ENCODE measurements at regions not wholly inside any gene's neighbourhood (a gene's known extent, or its start where the extent isn't known, plus 50 kb on each side); places are given as distances from the start of the nearest gene placed in this dataset.

GRCh38 chr10:47063858-47064257 is 152.6 kb downstream of the PTPN20 start:
- Histone ChIP-seq H3K27me3 (replicated peaks; ENCODE audit: insufficient read depth, low read length) (no peaks in the 10 kb centered on the region), H3K9ac (ENCODE audit: low read length) (no peak overlapping the region), H3K79me2 (ENCODE audit: low read length) (no peaks in the 10 kb centered on the region), H3K27ac (ENCODE audit: low read length) (no peak overlapping the region), H3K4me1 (ENCODE audit: low read length) (no peaks in the 10 kb centered on the region), H2AFZ (ENCODE audit: low read length) (no peak overlapping the region), H3K36me3 (replicated peaks; ENCODE audit: insufficient read depth, low read length) (no peaks in the 10 kb centered on the region), H3K4me3 (ENCODE audit: low read length) (no peak overlapping the region), H3K9me3 (replicated peaks; ENCODE audit: insufficient read depth, low read length) (no peaks in the 10 kb centered on the region), H3F3A (ENCODE audit: insufficient read depth, low read length) (no peaks in the 10 kb centered on the region), H3K4me2 (ENCODE audit: low read depth, low read length) (no peak overlapping the region), H3K9me2 (replicated peaks; ENCODE audit: insufficient read depth, low read length) (no peaks in the 10 kb centered on the region), H4K20me1 (ENCODE audit: insufficient read depth, low read length) (no peaks in the 10 kb centered on the region)
- no peak for DNase-seq
- no peak for TF ChIP-seq EZH2 (optimal IDR thresholded peaks at IDR 0.05; ENCODE audit: low read depth, low read length)
- TF ChIP-seq EZH2phosphoT487 (IDR thresholded peaks at IDR 0.05; ENCODE audit: low read length) = no peak
- TF ChIP-seq CTCF (IDR thresholded peaks at IDR 0.05; ENCODE audit: low read length) = no peak

- Histone ChIP-seq H3K9me3 (replicated peaks; ENCODE audit: insufficient read depth, low read length) (no peaks in the 10 kb centered on the region), H3K27ac (ENCODE audit: low read length) (no peak overlapping the region), H3F3A (ENCODE audit: insufficient read depth, low read length) (no peaks in the 10 kb centered on the region), H3K27me3 (replicated peaks; ENCODE audit: insufficient read depth, low read length) (no peaks in the 10 kb centered on the region), H3K4me3 (ENCODE audit: low read length) (no peak overlapping the region), H3K36me3 (replicated peaks; ENCODE audit: insufficient read depth, low read length) (no peaks in the 10 kb centered on the region), H3K4me2 (ENCODE audit: low read depth, low read length) (no peak overlapping the region), H2AFZ (ENCODE audit: low read length) (no peak overlapping the region), H3K4me1 (ENCODE audit: low read length) (no peaks in the 10 kb centered on the region), H3K9me2 (replicated peaks; ENCODE audit: insufficient read depth, low read length) (no peaks in the 10 kb centered on the region), H3K9ac (ENCODE audit: low read length) (no peak overlapping the region), H4K20me1 (ENCODE audit: insufficient read depth, low read length) (no peaks in the 10 kb centered on the region), H3K79me2 (ENCODE audit: low read length) (no peaks in the 10 kb centered on the region)
- no peak for DNase-seq
- TF ChIP-seq CTCF (IDR thresholded peaks at IDR 0.05; ENCODE audit: low read length) (no peak), EZH2phosphoT487 (IDR thresholded peaks at IDR 0.05; ENCODE audit: low read length) (no peak), EZH2 (optimal IDR thresholded peaks at IDR 0.05; ENCODE audit: low read depth, low read length) (no peak)
These were observed 154.7 kb downstream of the PTPN20 start for GRCh38 chr10:47065903-47066302.

- H3K9ac ChIP-seq (ENCODE audit: low read length) = no peak overlapping the region
- H3K9me3 ChIP-seq (replicated peaks; ENCODE audit: insufficient read depth, low read length) = no peaks in the 10 kb centered on the region
- H2AFZ ChIP-seq (ENCODE audit: low read length) = no peak overlapping the region
- no peak overlapping the region for H3K27ac ChIP-seq (ENCODE audit: low read length)
- no peak overlapping the region for H3K4me2 ChIP-seq (ENCODE audit: low read depth, low read length)
- no peaks in the 10 kb centered on the region for H3K36me3 ChIP-seq (replicated peaks; ENCODE audit: insufficient read depth, low read length)
- H3K79me2 ChIP-seq (ENCODE audit: low read length) = no peaks in the 10 kb centered on the region
- no peak for TF ChIP-seq EZH2phosphoT487 (IDR thresholded peaks at IDR 0.05; ENCODE audit: low read length)
- no peak for TF ChIP-seq EZH2 (optimal IDR thresholded peaks at IDR 0.05; ENCODE audit: low read depth, low read length)
- TF ChIP-seq CTCF (IDR thresholded peaks at IDR 0.05; ENCODE audit: low read length) = no peak
- H3K9me2 ChIP-seq (replicated peaks; ENCODE audit: insufficient read depth, low read length) = no peaks in the 10 kb centered on the region
- H3F3A ChIP-seq (ENCODE audit: insufficient read depth, low read length) = no peaks in the 10 kb centered on the region
- no peaks in the 10 kb centered on the region for H3K4me1 ChIP-seq (ENCODE audit: low read length)
- no peaks in the 10 kb centered on the region for H4K20me1 ChIP-seq (ENCODE audit: insufficient read depth, low read length)
- no peak overlapping the region for H3K4me3 ChIP-seq (ENCODE audit: low read length)
- no peaks in the 10 kb centered on the region for H3K27me3 ChIP-seq (replicated peaks; ENCODE audit: insufficient read depth, low read length)
- DNase-seq = no peak
These were observed 157.0 kb downstream of the PTPN20 start for GRCh38 chr10:47067949-47068940.
